Parathyroid adenoma (tissue), 2 donors: ENCODE measurements at regions not wholly inside any gene's neighbourhood (a gene's known extent, or its start where the extent isn't known, plus 50 kb on each side); places are given as distances from the start of the nearest gene placed in this dataset.

Source experiments
- H2AFZ ChIP-seq: fragments of 300-600 bp; sonication (generic); one replicate; pipeline ENCODE4 v1.7.0; 2017; ENCODE audit warnings: antibody characterized with exemption, mild to moderate bottlenecking
- H3K27ac ChIP-seq: fragments of 300-600 bp; sonication (generic); one replicate; pipeline ENCODE4 v1.7.0; 2017
- H3K27me3 ChIP-seq: fragments of 300-600 bp; sonication (generic); one replicate; pipeline ENCODE4 v1.7.0; 2017; ENCODE audit warnings: low read length; ENCODE audit not compliant: control insufficient read depth, insufficient read depth
- H3K36me3 ChIP-seq: fragments of 300-600 bp; sonication (generic); one replicate; pipeline ENCODE4 v1.7.0; 2017; ENCODE audit warnings: low read length; ENCODE audit not compliant: control insufficient read depth, insufficient read depth
- H3K4me1 ChIP-seq: fragments of 300-600 bp; sonication (generic); one replicate; pipeline ENCODE4 v1.7.0; 2017; ENCODE audit warnings: control low read depth
- H3K4me2 ChIP-seq: fragments of 300-600 bp; sonication (generic); one replicate; pipeline ENCODE4 v1.7.0; 2017; ENCODE audit warnings: low read length
- H3K4me3 ChIP-seq: fragments of 300-600 bp; sonication (generic); one replicate; pipeline ENCODE4 v1.7.0; 2017; ENCODE audit warnings: low read depth, low read length
- H3K79me2 ChIP-seq: fragments of 300-600 bp; sonication (generic); one replicate; pipeline ENCODE4 v1.7.0; 2017; ENCODE audit warnings: control low read depth
- H3K9ac ChIP-seq: fragments of 300-600 bp; sonication (generic); one replicate; pipeline ENCODE4 v1.7.0; 2017; ENCODE audit warnings: mild to moderate bottlenecking
- H3K9me3 ChIP-seq: fragments of 300-600 bp; sonication (generic); one replicate; pipeline ENCODE4 v1.7.0; 2017; ENCODE audit warnings: low read length; ENCODE audit not compliant: control insufficient read depth
- TF ChIP-seq, protein P1 (sequence below): fragments of 300-600 bp; sonication (generic); IDR thresholded peaks from one replicate; pipeline ENCODE4 v1.7.0; 2017; ENCODE audit warnings: antibody characterized with exemption, mild to moderate bottlenecking
- donor health status: primary hyperparathyroidism.

DNA sequence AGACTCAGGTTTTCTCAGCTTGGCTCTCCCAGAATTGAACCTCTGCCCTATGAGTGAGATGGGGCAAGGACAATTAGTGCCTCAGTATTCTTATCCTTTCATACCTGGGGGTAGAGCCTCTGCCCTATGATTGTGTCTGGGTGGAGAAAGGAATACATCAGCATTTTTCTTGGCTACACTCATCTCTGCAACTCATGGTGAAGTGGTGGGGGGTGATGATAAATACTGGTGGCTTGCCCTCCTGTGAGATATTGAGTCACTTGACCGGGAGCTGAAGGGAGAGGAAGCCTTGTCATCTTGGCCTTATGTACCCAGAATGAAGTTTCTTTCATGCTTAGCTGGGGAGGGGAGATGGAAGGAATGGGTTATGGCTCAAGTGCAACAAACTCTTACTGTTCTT lies 71.3 kb upstream of the ENOX2 start:
- no peaks in the 10 kb centered on the region for H3K27me3 ChIP-seq
- TF ChIP-seq, protein P1, sequence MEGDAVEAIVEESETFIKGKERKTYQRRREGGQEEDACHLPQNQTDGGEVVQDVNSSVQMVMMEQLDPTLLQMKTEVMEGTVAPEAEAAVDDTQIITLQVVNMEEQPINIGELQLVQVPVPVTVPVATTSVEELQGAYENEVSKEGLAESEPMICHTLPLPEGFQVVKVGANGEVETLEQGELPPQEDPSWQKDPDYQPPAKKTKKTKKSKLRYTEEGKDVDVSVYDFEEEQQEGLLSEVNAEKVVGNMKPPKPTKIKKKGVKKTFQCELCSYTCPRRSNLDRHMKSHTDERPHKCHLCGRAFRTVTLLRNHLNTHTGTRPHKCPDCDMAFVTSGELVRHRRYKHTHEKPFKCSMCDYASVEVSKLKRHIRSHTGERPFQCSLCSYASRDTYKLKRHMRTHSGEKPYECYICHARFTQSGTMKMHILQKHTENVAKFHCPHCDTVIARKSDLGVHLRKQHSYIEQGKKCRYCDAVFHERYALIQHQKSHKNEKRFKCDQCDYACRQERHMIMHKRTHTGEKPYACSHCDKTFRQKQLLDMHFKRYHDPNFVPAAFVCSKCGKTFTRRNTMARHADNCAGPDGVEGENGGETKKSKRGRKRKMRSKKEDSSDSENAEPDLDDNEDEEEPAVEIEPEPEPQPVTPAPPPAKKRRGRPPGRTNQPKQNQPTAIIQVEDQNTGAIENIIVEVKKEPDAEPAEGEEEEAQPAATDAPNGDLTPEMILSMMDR = no peak

DNA sequence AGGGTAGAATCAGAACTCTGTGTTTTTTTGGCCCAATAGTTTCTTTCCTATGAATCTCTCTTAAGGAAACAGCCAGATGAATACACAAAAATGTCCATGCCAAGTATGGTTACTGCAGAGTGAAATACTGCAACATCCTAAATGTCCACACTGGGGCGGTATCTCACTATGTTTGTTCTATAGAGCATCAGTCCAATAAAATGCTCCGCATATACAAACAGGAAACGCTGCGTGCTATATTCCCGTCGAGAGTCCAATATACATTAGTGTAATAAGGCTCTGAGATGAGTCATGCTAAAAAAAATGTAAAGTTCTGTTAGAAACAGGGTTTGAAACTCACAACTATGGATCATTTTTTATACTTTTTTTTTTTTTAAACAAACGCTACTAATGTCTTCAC lies 72.9 kb upstream of the ENOX2 start:
- TF ChIP-seq, protein P1 = peak; percentile 34
- no peaks in the 10 kb centered on the region for H3K36me3 ChIP-seq
- no peak overlapping the region for H3K9ac ChIP-seq
- H2AFZ ChIP-seq = no peak overlapping the region
- no peaks in the 10 kb centered on the region for H3K9me3 ChIP-seq
- no peak overlapping the region for H3K4me2 ChIP-seq
- H3K4me3 ChIP-seq = no peak overlapping the region
- no peaks in the 10 kb centered on the region for H3K79me2 ChIP-seq
- H3K27ac ChIP-seq = no peak overlapping the region
- no peaks in the 10 kb centered on the region for H3K4me1 ChIP-seq
- no peaks in the 10 kb centered on the region for H3K27me3 ChIP-seq

More for the DNA sequence above, 71.3 kb upstream of the ENOX2 start:
- H3K79me2 ChIP-seq = no peaks in the 10 kb centered on the region
- no peak overlapping the region for H3K4me3 ChIP-seq
- H3K9ac ChIP-seq = no peak overlapping the region
- H3K27ac ChIP-seq = no peak overlapping the region
- H3K4me1 ChIP-seq = no peaks in the 10 kb centered on the region
- H3K4me2 ChIP-seq = no peak overlapping the region
- H3K36me3 ChIP-seq = no peaks in the 10 kb centered on the region
- H3K9me3 ChIP-seq = no peaks in the 10 kb centered on the region
- no peak overlapping the region for H2AFZ ChIP-seq

GRCh38 chrX:130981836-130982235 lies 76.3 kb upstream of the ARHGAP36 start:
- H3K79me2 ChIP-seq = no peaks in the 10 kb centered on the region
- H3K9me3 ChIP-seq = no peaks in the 10 kb centered on the region
- H3K36me3 ChIP-seq = no peaks in the 10 kb centered on the region
- no peak overlapping the region for H3K27ac ChIP-seq
- H3K4me2 ChIP-seq = no peak overlapping the region
- TF ChIP-seq, protein P1 = no peak
- H3K9ac ChIP-seq = no peak overlapping the region
- no peaks in the 10 kb centered on the region for H3K27me3 ChIP-seq
- H2AFZ ChIP-seq = no peak overlapping the region
- H3K4me1 ChIP-seq = no peaks in the 10 kb centered on the region
- H3K4me3 ChIP-seq = no peak overlapping the region

DNA sequence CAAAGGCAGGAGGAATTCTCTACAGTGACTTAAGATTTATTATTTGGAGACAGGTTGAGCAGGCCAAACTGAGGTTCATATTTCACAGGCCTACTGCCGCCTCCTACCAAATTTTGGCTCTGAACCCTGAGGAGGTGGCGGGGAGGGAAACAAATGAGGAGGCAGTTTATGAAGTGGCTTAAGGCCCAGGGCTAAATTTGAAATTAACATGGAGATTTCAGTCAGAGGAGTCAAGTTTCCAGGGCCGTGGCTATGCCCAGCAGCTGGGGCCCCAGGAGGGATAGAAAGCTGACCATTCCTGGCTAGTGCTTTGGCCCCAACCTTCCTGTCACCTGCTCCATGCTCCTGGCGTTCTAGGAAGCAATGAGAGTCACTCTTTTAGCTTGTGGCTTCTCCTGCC lies 73.4 kb upstream of the ARHGAP36 start:
- Histone ChIP-seq H3K9ac (no peak overlapping the region), H3K4me3 (no peak overlapping the region), H2AFZ (peak overlapping the region; percentile 69), H3K4me2 (no peak overlapping the region), H3K9me3 (no peaks in the 10 kb centered on the region), H3K79me2 (no peaks in the 10 kb centered on the region), H3K27me3 (no peaks in the 10 kb centered on the region), H3K36me3 (no peaks in the 10 kb centered on the region), H3K27ac (no peak overlapping the region), H3K4me1 (no peaks in the 10 kb centered on the region)
- TF ChIP-seq, protein P1 = no peak

GRCh38 chrX:130987241-130987640 lies 70.9 kb upstream of the ARHGAP36 start:
- H3K9me3 ChIP-seq = no peaks in the 10 kb centered on the region
- H3K9ac ChIP-seq = no peak overlapping the region
- no peak overlapping the region for H3K4me3 ChIP-seq
- H3K27ac ChIP-seq = no peak overlapping the region
- H3K27me3 ChIP-seq = no peaks in the 10 kb centered on the region
- H3K4me1 ChIP-seq = no peaks in the 10 kb centered on the region
- no peak overlapping the region for H3K4me2 ChIP-seq
- H3K79me2 ChIP-seq = no peaks in the 10 kb centered on the region
- no peaks in the 10 kb centered on the region for H3K36me3 ChIP-seq
- TF ChIP-seq, protein P1 = no peak
- no peak overlapping the region for H2AFZ ChIP-seq
